ENCODE measurements at regions not wholly inside any gene's neighbourhood (a gene's known extent, or its start where the extent isn't known, plus 50 kb on each side); places are given as distances from the start of the nearest gene placed in this dataset.

GRCh38 chr2:217402761-217403383 is 543.0 kb upstream of the TNP1 start:
- TF ChIP-seq CTCF (IDR thresholded peaks at IDR 0.05) = no peak
- TF ChIP-seq POLR2A (IDR thresholded peaks at IDR 0.05) = no peak
